ENCODE measurements at regions not wholly inside any gene's neighbourhood (a gene's known extent, or its start where the extent isn't known, plus 50 kb on each side); places are given as distances from the start of the nearest gene placed in this dataset.

- Histone ChIP-seq H3K9ac (ENCODE audit: low read depth in 1 of 2, low read length in 2 of 2) (no peak overlapping the region), H3K27me3 (ENCODE audit: control insufficient read depth in 4 of 4, insufficient read depth in 4 of 4, low read length in 3 of 4) (no peaks in the 10 kb centered on the region), H3K27ac (ENCODE audit: low read depth in 1 of 2, low read length in 2 of 2) (no peak overlapping the region), H3K4me1 (ENCODE audit: control insufficient read depth in 4 of 4, insufficient read depth in 4 of 4, low read length in 3 of 4) (no peaks in the 10 kb centered on the region), H3K9me3 (ENCODE audit: control insufficient read depth in 4 of 4, low read length in 3 of 4) (peaks cover 0 to 3% (median 0%) of the 10 kb centered on the region in 4 donors), H3K36me3 (ENCODE audit: control insufficient read depth in 4 of 4, insufficient read depth in 3 of 4, low read depth in 1 of 4, low read length in 3 of 4) (no peaks in the 10 kb centered on the region), H3K4me3 (ENCODE audit: low read depth in 1 of 3, low read length in 3 of 3) (no peak overlapping the region)
- TF ChIP-seq ZBTB33 (IDR thresholded peaks at IDR 0.05) (no peak), FOXA2 (IDR thresholded peaks at IDR 0.05) (no peak)
- TF ChIP-seq, protein P1, sequence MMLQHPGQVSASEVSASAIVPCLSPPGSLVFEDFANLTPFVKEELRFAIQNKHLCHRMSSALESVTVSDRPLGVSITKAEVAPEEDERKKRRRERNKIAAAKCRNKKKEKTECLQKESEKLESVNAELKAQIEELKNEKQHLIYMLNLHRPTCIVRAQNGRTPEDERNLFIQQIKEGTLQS (IDR thresholded peaks at IDR 0.05): no peak
- DNase-seq (ENCODE audit: low spot score): no peak
- 54% methylated on average over 3 of the region's 3 CpGs for WGBS
Observed at GRCh38 chr14:46368275-46368674, 283.3 kb downstream of the RPL10L start.

- WGBS: 43% methylated on average over 1 of the region's 1 CpG
Observed at GRCh38 chr14:46352844-46353243, 298.7 kb downstream of the RPL10L start.

DNA sequence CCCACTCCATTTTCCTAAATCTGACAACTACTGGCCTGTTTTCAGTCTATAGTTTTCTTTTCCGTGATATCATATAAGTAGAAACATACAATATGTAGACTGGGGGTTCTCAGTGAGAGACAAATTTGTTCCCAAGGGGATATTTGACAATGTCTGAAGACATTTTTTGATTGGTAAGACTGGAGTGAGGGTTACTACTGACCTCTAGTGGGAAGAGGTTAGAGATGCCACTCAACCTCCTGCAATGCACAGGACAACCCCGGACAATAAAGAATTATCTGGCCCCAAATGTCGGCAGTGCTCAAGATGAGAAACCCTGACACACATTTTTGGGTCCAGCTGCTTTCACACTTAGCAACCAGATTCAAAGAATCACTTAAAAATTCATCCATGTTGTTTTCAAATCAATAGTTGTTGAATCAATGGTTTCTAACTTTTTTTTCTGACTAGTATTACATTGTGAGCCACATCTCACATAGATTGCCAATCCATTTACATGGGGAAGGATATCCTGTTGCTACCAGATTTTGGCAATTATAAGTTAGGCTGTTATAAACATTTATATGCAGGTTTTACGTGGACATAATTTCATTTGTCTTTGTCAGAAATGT, 307.1 kb downstream of the RPL10L start:
- TF ChIP-seq RAD21 (IDR thresholded peaks at IDR 0.05): peak; percentile 40 to 64
- TF ChIP-seq GABPA (IDR thresholded peaks at IDR 0.05 in 1 of 2, conservative IDR thresholded peaks at IDR 0.05 in 1 of 2): no peak
- TF ChIP-seq YY1 (IDR thresholded peaks at IDR 0.05): no peak
- no peak for TF ChIP-seq REST (IDR thresholded peaks at IDR 0.05)
- TF ChIP-seq HNF4A (conservative IDR thresholded peaks at IDR 0.05): no peak
- peak; percentile 41 for TF ChIP-seq CTCF (IDR thresholded peaks at IDR 0.05; ENCODE audit: low read depth, low read length, missing input control)
- H3K9me3 ChIP-seq (ENCODE audit: control insufficient read depth in 4 of 4, low read length in 3 of 4): no peaks in the 10 kb centered on the region
- H3K36me3 ChIP-seq (ENCODE audit: control insufficient read depth in 4 of 4, insufficient read depth in 3 of 4, low read depth in 1 of 4, low read length in 3 of 4): no peaks in the 10 kb centered on the region
- no peak overlapping the region for H3K9ac ChIP-seq (ENCODE audit: low read depth in 1 of 2, low read length in 2 of 2)
- no peaks in the 10 kb centered on the region for H3K4me1 ChIP-seq (ENCODE audit: control insufficient read depth in 4 of 4, insufficient read depth in 4 of 4, low read length in 3 of 4)
- no peak for DNase-seq (ENCODE audit: low spot score)
- H3K4me3 ChIP-seq (ENCODE audit: low read depth in 1 of 3, low read length in 3 of 3): no peak overlapping the region
- no peaks in the 10 kb centered on the region for H3K27me3 ChIP-seq (ENCODE audit: control insufficient read depth in 4 of 4, insufficient read depth in 4 of 4, low read length in 3 of 4)
- H3K27ac ChIP-seq (ENCODE audit: low read depth in 1 of 2, low read length in 2 of 2): no peak overlapping the region
- 23% methylated on average over 4 of the region's 4 CpGs for WGBS

More at GRCh38 chr14:46352844-46353243, 298.7 kb downstream of the RPL10L start:
- no peaks in the 10 kb centered on the region for H3K36me3 ChIP-seq (ENCODE audit: control insufficient read depth in 4 of 4, insufficient read depth in 3 of 4, low read depth in 1 of 4, low read length in 3 of 4)
- H3K4me3 ChIP-seq (ENCODE audit: low read depth in 1 of 3, low read length in 3 of 3): no peak overlapping the region
- no peaks in the 10 kb centered on the region for H3K9me3 ChIP-seq (ENCODE audit: control insufficient read depth in 4 of 4, low read length in 3 of 4)
- H3K27ac ChIP-seq (ENCODE audit: low read depth in 1 of 2, low read length in 2 of 2): no peak overlapping the region
- DNase-seq (ENCODE audit: low spot score): no peak
- H3K27me3 ChIP-seq (ENCODE audit: control insufficient read depth in 4 of 4, insufficient read depth in 4 of 4, low read length in 3 of 4): no peaks in the 10 kb centered on the region
- H3K9ac ChIP-seq (ENCODE audit: low read depth in 1 of 2, low read length in 2 of 2): no peak overlapping the region
- H3K4me1 ChIP-seq (ENCODE audit: control insufficient read depth in 4 of 4, insufficient read depth in 4 of 4, low read length in 3 of 4): no peaks in the 10 kb centered on the region
- TF ChIP-seq, protein P1 (IDR thresholded peaks at IDR 0.05): no peak
- no peak for TF ChIP-seq JUND (IDR thresholded peaks at IDR 0.05)
- no peak for TF ChIP-seq SP1 (IDR thresholded peaks at IDR 0.05)
- no peak for TF ChIP-seq FOXA1 (IDR thresholded peaks at IDR 0.05)
- no peak for TF ChIP-seq HNF4G (IDR thresholded peaks at IDR 0.05)
- TF ChIP-seq NR2F2 (IDR thresholded peaks at IDR 0.05): no peak

Data from liver (tissue), 8 donors.